HUES6 (cell line): ENCODE measurements at regions not wholly inside any gene's neighbourhood (a gene's known extent, or its start where the extent isn't known, plus 50 kb on each side); places are given as distances from the start of the nearest gene placed in this dataset.

Experiments
- H3K27ac ChIP-seq: 2 replicates; pipeline ENCODE4 v1.7.0; 2013; ENCODE audit warnings: low read depth, mild to moderate bottlenecking, low read length, inconsistent platforms
- H3K27me3 ChIP-seq: 2 replicates; pipeline ENCODE4 v1.6.1; 2013; ENCODE audit warnings: low read length; ENCODE audit not compliant: control insufficient read depth, insufficient read depth
- H3K36me3 ChIP-seq: 2 replicates; pipeline ENCODE4 v1.6.1; 2013; ENCODE audit warnings: low read length; ENCODE audit not compliant: control insufficient read depth, insufficient read depth
- H3K4me1 ChIP-seq: 2 replicates; pipeline ENCODE4 v1.6.1; 2013; ENCODE audit warnings: low read length; ENCODE audit not compliant: control insufficient read depth, insufficient read depth
- H3K4me3 ChIP-seq: 2 replicates; pipeline ENCODE4 v1.5.1; 2013; ENCODE audit warnings: low read depth, low read length
- H3K9ac ChIP-seq: one replicate; pipeline ENCODE4 v1.6.1; 2013; ENCODE audit warnings: mild to moderate bottlenecking, low read length
- H3K9me3 ChIP-seq: 2 replicates; pipeline ENCODE4 v1.6.1; 2013; ENCODE audit warnings: low read depth, low read length; ENCODE audit not compliant: control insufficient read depth, insufficient read depth

DNA sequence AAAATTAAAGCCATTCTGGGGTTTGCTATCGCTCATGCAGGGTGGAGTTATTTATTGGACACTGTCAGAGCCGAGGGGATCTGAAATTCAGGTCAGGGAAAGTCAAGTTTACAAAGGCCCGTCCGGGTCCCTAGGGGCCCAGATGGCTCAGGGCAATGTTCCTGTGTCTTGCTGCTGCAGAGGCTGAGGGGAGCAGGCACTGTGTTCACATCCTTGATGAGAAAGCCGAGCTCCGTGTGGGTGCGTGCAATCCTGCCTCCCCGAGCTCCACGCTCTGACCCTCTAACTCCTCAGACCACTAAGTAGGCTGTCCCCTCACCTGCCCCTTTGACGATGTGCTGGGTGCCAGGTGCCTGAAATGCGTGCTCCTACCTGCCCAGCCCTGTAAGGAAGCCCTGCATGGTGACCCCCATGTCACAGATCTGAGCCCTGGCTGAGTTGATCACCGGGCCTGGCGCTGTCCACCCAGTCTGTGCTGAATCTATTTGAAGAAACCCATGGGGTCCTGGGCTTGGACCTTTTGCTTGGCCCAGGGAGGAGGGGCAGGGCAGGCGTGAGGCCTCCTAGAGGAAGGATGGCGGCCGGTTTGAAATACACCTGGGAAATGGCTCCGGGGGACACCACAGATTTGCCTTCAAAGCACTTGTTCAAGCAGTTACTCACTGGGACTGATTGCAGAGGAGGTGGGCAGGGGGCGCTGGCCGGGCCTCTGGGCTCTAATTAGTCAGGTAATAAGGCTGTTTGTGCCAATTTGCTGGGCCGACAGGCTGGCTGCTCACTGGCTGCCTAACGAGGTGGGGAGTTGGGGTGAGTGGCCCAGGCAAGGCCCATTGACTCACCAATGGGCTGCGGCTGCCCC lies 204.3 kb downstream of the KIF26A start:
- H3K9ac ChIP-seq, result no peak overlapping the region
- no peak overlapping the region for H3K27ac ChIP-seq
- H3K36me3 ChIP-seq, result no peaks in the 10 kb centered on the region
- peaks cover 9% of the 10 kb centered on the region; the same call in 1 of the 2 replicates for H3K4me1 ChIP-seq
- no peak overlapping the region for H3K4me3 ChIP-seq
- peaks cover 6% of the 10 kb centered on the region; the same call in 1 of the 2 replicates for H3K9me3 ChIP-seq
- peaks cover 24% of the 10 kb centered on the region; the same call in 1 of the 2 replicates for H3K27me3 ChIP-seq

- Histone ChIP-seq H3K9me3 (peaks cover 4% of the 10 kb centered on the region; the same call in 1 of the 2 replicates), H3K4me3 (no peak overlapping the region), H3K27me3 (peaks cover 23% of the 10 kb centered on the region; the same call in 1 of the 2 replicates), H3K9ac (no peak overlapping the region), H3K36me3 (no peaks in the 10 kb centered on the region), H3K27ac (no peak overlapping the region), H3K4me1 (peaks cover 9% of the 10 kb centered on the region; the same call in 1 of the 2 replicates)
These were observed 204.9 kb downstream of the KIF26A start for GRCh38 chr14:104343294-104343625.

DNA sequence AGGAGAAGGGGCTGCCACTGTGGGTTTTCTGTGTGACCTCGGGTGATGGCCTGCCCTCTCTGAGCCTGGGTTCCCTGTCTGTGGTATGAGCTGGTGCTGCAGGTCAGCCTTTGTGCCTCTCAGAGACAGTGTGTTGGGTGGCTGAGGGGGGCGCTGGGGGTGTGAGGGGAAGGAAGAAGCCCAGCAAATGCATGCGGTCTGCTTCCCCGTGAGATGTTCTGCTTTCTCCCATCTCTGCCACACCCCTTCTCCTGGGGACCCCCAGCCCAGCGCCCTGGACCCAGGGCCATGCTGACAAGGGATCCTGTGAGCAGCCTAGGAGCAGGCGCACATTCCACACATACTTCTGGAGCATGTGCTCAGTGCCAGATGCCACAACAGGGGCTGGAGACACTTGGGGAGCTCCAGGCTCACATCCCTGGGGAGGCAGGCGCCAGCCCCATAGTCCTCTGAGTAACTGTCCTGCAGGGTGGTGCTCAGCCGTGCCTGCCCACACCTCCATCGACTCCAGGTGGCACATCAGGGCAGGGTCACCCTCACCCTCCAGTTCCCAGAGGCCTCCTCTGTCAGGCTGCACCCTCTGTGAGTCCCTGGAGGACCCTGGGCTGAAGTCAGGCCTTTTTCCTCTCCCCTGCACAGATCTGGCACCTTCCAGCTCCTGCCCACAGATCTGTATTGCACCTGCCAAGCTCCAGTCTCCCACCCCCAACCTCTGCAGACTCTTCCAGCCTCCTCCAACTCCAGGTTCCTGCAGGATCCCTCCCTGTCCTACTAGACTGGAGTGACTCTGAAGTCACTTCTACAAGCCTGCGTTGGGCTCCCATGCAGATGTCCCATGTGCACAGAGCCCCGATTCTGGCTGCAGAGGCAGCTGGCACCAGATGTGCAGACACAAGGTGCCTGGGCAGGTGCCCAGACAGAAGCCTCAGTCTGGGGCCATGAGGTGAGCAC lies 205.6 kb downstream of the KIF26A start:
- no peak overlapping the region for H3K9ac ChIP-seq
- H3K4me3 ChIP-seq, result no peak overlapping the region
- H3K9me3 ChIP-seq, result no peaks in the 10 kb centered on the region; the same call in 1 of the 2 replicates
- peaks cover 21% of the 10 kb centered on the region; the same call in 1 of the 2 replicates for H3K27me3 ChIP-seq
- no peak overlapping the region for H3K27ac ChIP-seq
- H3K36me3 ChIP-seq, result no peaks in the 10 kb centered on the region
- peaks cover 9% of the 10 kb centered on the region; the same call in 1 of the 2 replicates for H3K4me1 ChIP-seq

- Histone ChIP-seq H3K4me3 (no peak overlapping the region), H3K9ac (no peak overlapping the region), H3K4me1 (peaks cover 9% of the 10 kb centered on the region; the same call in 1 of the 2 replicates), H3K36me3 (no peaks in the 10 kb centered on the region), H3K9me3 (no peaks in the 10 kb centered on the region; the same call in 1 of the 2 replicates), H3K27ac (no peak overlapping the region), H3K27me3 (peaks cover 16% of the 10 kb centered on the region; the same call in 1 of the 2 replicates)
These were observed 206.6 kb downstream of the KIF26A start for GRCh38 chr14:104344818-104345620.

DNA sequence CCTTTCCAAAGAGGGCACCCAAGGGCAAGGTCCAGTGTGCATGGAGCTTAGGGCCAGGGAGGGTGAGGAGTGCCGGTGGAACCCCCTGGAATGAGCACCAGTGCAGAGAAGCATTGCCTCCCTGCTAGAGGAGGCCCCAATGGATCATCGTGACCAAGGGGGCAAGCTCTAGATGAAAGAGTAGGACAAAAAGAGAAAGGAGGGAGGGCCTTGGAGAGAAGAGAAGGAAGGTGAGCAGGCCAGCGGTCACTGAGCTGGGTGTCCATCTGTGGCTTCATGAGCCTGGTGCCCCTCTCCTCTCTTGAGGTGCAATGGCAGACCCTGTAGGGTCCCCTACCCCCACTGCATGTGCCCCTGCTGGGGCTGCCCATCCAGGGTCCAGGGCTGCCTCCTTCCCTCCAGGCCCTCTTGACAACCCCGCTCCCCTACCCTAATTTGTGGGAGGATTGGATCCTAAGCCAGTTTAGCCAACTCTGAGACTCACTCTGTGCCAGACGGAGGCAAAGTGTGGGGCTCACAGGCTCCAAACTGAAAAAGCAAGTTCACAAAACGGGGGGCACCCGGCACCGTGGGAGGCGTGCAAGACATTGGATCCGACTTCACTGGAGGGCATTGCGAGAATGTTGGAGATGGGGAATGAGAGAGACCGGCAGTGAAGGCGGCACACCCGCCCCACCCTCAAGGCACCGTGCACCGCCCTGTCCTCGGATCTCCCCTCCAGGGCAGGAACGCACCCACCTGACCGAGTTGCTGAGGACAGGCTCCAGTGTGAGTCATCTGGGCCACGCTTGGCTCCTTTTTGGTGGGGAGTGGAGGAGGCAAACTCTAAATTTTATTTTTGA lies 207.5 kb downstream of the KIF26A start:
- peaks cover 9% of the 10 kb centered on the region; the same call in 1 of the 2 replicates for H3K4me1 ChIP-seq
- H3K27me3 ChIP-seq, result peaks cover 8% of the 10 kb centered on the region; the same call in 1 of the 2 replicates
- H3K27ac ChIP-seq, result no peak overlapping the region
- H3K36me3 ChIP-seq, result no peaks in the 10 kb centered on the region
- H3K9me3 ChIP-seq, result no peaks in the 10 kb centered on the region; the same call in 1 of the 2 replicates
- no peak overlapping the region for H3K9ac ChIP-seq
- H3K4me3 ChIP-seq, result no peak overlapping the region

- H3K4me1 ChIP-seq, result peaks cover 9% of the 10 kb centered on the region; the same call in 1 of the 2 replicates
- H3K36me3 ChIP-seq, result no peaks in the 10 kb centered on the region
- H3K27me3 ChIP-seq, result peaks cover 8% of the 10 kb centered on the region; the same call in 1 of the 2 replicates
- H3K4me3 ChIP-seq, result no peak overlapping the region
- H3K27ac ChIP-seq, result no peak overlapping the region
- H3K9ac ChIP-seq, result no peak overlapping the region
- H3K9me3 ChIP-seq, result no peaks in the 10 kb centered on the region; the same call in 1 of the 2 replicates
These were observed 208.2 kb downstream of the KIF26A start for GRCh38 chr14:104346608-104347007.

- no peak overlapping the region for H3K4me3 ChIP-seq
- no peak overlapping the region for H3K9ac ChIP-seq
- H3K9me3 ChIP-seq, result peaks cover 7% of the 10 kb centered on the region; the same call in 1 of the 2 replicates
- no peak overlapping the region for H3K27ac ChIP-seq
- H3K27me3 ChIP-seq, result peaks cover 8% of the 10 kb centered on the region; the same call in 1 of the 2 replicates
- no peaks in the 10 kb centered on the region for H3K36me3 ChIP-seq
- H3K4me1 ChIP-seq, result no peaks in the 10 kb centered on the region
These were observed 210.4 kb downstream of the KIF26A start for GRCh38 chr14:104348741-104349140.

GRCh38 chr14:104349950-104350349 lies 211.6 kb downstream of the KIF26A start:
- H3K9ac ChIP-seq, result no peak overlapping the region
- H3K36me3 ChIP-seq, result no peaks in the 10 kb centered on the region
- no peak overlapping the region for H3K27ac ChIP-seq
- no peak overlapping the region for H3K4me3 ChIP-seq
- H3K27me3 ChIP-seq, result peaks cover 8% of the 10 kb centered on the region; the same call in 1 of the 2 replicates
- H3K9me3 ChIP-seq, result peaks cover 7% of the 10 kb centered on the region; the same call in 1 of the 2 replicates
- no peaks in the 10 kb centered on the region for H3K4me1 ChIP-seq

GRCh38 chr14:104350463-104351185 lies 212.2 kb downstream of the KIF26A start:
- Histone ChIP-seq H3K27me3 (peaks cover 8% of the 10 kb centered on the region; the same call in 1 of the 2 replicates), H3K27ac (no peak overlapping the region), H3K4me1 (no peaks in the 10 kb centered on the region), H3K4me3 (no peak overlapping the region), H3K36me3 (no peaks in the 10 kb centered on the region), H3K9ac (no peak overlapping the region), H3K9me3 (peaks cover 7% of the 10 kb centered on the region; the same call in 1 of the 2 replicates)
